HG03558 (cell line): ENCODE measurements at regions not wholly inside any gene's neighbourhood (a gene's known extent, or its start where the extent isn't known, plus 50 kb on each side); places are given as distances from the start of the nearest gene placed in this dataset.
"Not testable (repeated sequence)": the region's sequence is repeated elsewhere in the genome, so short reads cannot be mapped to it uniquely, and the experiment has no call there.

Experiments used
- ATAC-seq: cut with Tn5 transposase; IDR thresholded peaks from one replicate; pipeline ENCODE4 v1.9.1; 2021; ENCODE audit warnings: moderate number of reproducible peaks; ENCODE audit not compliant: unreplicated experiment; ENCODE audit errors: extremely low read depth

DNA sequence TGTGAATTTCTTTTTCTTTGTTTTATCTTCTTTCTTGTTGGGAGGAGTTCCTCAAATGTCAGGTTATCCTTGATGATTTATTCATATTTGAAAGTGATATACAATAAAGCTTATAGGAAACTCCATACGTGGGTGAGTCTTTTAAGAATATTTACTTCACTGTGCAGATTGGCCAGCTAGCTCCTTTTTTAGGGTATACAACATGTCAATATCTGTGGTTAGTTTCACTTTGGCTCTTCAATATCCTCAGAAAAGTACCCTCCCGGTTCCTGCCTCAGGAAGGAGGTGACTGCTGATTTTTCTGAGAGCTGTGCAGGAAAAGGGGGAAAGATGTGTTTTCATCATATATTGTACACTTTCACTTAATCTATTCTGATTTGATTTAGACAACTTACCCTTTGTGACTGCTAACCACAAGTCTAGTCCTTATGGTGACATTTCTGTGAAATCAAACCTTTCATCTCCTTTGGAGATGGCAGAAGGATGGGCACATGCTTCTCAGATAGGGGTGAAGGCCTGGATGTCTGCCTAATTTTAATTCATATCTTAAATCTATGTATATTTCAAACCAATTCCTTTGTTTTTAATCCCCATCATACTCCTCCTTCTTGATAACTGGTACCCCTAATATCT, 98.2 kb upstream of the NECTIN3 start:
- no peak for ATAC-seq

DNA sequence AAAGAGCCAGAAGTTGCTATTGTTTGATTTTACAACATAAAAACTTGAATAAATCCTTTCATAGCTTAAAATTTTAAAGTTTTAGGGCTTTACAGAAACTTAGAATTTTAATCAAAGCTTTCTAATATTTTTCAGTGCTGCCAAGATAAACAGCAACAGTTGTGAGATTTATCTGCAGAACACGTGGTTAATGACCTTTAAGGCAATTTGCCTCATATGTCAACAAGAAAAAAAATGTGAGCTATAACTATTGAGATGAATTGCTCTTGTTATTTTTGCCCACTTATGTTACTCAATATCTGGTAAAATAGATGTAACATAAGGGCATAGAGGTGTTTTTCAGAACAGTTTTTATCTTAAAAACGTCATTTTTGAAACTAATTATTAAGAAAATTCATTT, 96.7 kb upstream of the NECTIN3 start:
- no peak for ATAC-seq

DNA sequence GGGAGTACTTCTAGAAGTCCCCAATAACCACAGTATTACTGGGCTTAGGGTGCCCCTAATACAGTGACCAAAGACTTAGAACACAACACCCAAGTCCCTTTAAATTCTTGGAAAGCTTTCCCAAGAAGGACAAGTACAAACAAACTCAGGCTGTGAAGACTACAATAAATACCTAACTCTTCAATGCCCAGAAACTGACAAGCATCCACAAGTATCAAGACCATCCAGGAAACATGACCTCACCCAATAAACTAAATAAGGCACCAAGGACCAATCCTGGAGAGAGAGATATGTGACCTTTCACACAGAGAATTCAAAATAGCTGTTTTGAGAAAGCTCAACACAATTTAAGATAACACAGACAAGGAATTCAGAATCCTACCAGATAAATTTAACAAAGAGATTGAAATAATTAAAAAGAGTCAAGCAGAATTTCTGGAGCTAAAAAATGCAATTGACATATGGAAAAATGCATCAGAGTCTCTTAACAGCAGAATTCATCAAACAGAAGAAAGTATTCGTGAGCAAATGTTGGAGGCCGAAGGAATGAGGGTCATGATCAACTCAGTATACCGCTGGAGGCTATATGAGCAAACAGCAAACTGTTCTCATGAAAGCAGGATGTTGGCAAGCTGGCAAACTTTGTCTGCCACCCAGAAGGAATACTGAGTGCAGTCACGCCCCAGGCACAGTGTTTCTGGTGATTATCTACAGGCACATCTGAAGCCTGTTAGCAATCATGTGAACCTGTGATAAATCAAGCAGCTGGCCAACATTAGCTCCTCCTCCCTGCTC, 87.0 kb upstream of the NECTIN3 start:
- no peak for ATAC-seq

GRCh38 chr3:110989446-110989845, 82.2 kb upstream of the NECTIN3 start:
- ATAC-seq = no peak

- no peak for ATAC-seq
Measured at GRCh38 chr3:110995461-110996231, 76.0 kb upstream of the NECTIN3 start.

DNA sequence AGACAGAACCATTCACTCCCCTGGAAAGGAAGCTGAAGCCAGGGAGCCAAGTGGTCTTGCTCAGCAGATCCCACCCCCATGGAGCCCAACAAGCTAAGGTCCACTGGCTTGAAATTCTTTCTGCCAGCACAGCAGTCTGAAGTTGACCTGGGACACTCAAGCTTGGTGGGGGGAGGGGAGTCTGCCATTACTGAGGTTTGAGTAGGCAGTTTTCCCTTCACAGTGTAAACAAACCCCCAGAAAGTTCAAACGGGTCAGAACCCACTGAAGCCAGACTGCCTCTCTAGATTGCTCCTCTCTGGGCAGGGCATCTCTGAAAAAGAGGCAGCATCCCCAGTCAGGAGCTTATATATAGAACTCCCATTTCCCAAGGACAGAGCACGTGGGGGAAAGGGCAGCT, 72.8 kb upstream of the NECTIN3 start:
- not testable (repeated sequence) for ATAC-seq

DNA sequence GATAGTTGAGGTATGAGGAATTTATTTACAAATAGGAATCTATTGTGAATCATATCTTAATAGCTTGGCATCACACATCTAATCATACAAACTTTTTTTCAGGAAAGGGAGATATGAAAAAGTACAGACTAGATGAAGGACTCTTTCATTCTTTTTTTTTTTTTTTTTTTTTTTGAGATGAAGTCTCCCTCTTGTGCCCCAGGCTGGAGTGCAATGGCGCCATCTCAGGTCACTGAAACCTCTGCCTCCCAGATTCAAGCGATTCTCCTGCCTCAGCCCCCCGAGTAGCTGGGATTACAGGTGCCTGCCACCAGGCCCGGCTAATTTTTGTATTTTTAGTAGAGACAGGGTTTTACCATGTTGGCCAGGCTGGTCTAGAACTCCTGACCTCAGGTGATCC, 65.1 kb upstream of the NECTIN3 start:
- not testable (repeated sequence) for ATAC-seq

GRCh38 chr3:111012388-111013248, 59.0 kb upstream of the NECTIN3 start:
- ATAC-seq = no peak
